Astrocyte (in vitro differentiated cells and primary cell): ENCODE measurements at regions not wholly inside any gene's neighbourhood (a gene's known extent, or its start where the extent isn't known, plus 50 kb on each side); places are given as distances from the start of the nearest gene placed in this dataset.

Experiments
- DNase-seq: peaks from one replicate; pipeline ENCODE4 v3.0.0-alpha.2; 2010; ENCODE audit warnings: low read depth
- FAIRE-seq: peaks from 2 replicates; lab custom pipeline; 2011; peaks lifted over from hg19 to GRCh38; lab: Jason Lieb, UNC
- H2AFZ ChIP-seq: 2 replicates; pipeline ENCODE4 v1.6.0; 2012; ENCODE audit warnings: low read depth, low read length, inconsistent platforms
- H3K27ac ChIP-seq: 2 replicates; pipeline ENCODE4 v1.5.1; 2011; ENCODE audit warnings: low read depth, low read length, inconsistent platforms
- H3K27me3 ChIP-seq: 2 replicates; pipeline ENCODE4 v1.6.0; 2011; ENCODE audit warnings: low read length, inconsistent platforms; ENCODE audit not compliant: insufficient read depth
- H3K36me3 ChIP-seq: 2 replicates; pipeline ENCODE4 v1.5.1; 2011; ENCODE audit warnings: low read length, inconsistent platforms; ENCODE audit not compliant: insufficient read depth
- H3K4me1 ChIP-seq: 2 replicates; pipeline ENCODE4 v1.5.1; 2011; ENCODE audit warnings: low read length, inconsistent platforms; ENCODE audit not compliant: insufficient read depth
- H3K4me2 ChIP-seq: 2 replicates; pipeline ENCODE4 v1.6.0; 2012; ENCODE audit warnings: low read length, inconsistent platforms
- H3K4me3 ChIP-seq: 2 replicates; pipeline ENCODE4 v1.5.1; 2011; ENCODE audit warnings: low read depth, mild to moderate bottlenecking, low read length, inconsistent platforms; ENCODE audit not compliant: insufficient read depth
- H3K79me2 ChIP-seq: 2 replicates; pipeline ENCODE4 v1.6.0; 2012; ENCODE audit warnings: mild to moderate bottlenecking, low read length, inconsistent platforms; ENCODE audit not compliant: insufficient read depth
- H3K9ac ChIP-seq: 2 replicates; pipeline ENCODE4 v1.6.0; 2012; ENCODE audit warnings: mild to moderate bottlenecking, low read length, inconsistent platforms
- H3K9me3 ChIP-seq: 2 replicates; pipeline ENCODE4 v1.5.1; 2012; ENCODE audit warnings: low read depth, mild to moderate bottlenecking, low read length, inconsistent platforms; ENCODE audit not compliant: insufficient read depth
- H4K20me1 ChIP-seq: 2 replicates; pipeline ENCODE4 v1.6.0; 2012; ENCODE audit warnings: low read length, inconsistent platforms; ENCODE audit not compliant: insufficient read depth
- H3K27ac Mint-ChIP-seq: one replicate; pipeline ENCODE4 v1.8.0; 2021; ENCODE audit warnings: mild to moderate bottlenecking, mixed read lengths; ENCODE audit not compliant: unreplicated experiment
- H3K27me3 Mint-ChIP-seq: one replicate; pipeline ENCODE4 v1.8.0; 2021; ENCODE audit warnings: low read depth, mixed read lengths; ENCODE audit not compliant: unreplicated experiment
- H3K36me3 Mint-ChIP-seq: one replicate; pipeline ENCODE4 v1.8.0; 2021; ENCODE audit warnings: low read depth, mixed read lengths; ENCODE audit not compliant: unreplicated experiment
- H3K4me1 Mint-ChIP-seq: one replicate; pipeline ENCODE4 v1.8.0; 2021; ENCODE audit warnings: low read depth, mixed read lengths; ENCODE audit not compliant: unreplicated experiment
- H3K4me3 Mint-ChIP-seq: one replicate; pipeline ENCODE4 v1.8.0; 2021; ENCODE audit warnings: mild to moderate bottlenecking, moderate library complexity, mixed read lengths; ENCODE audit not compliant: unreplicated experiment
- H3K9me3 Mint-ChIP-seq: one replicate; pipeline ENCODE4 v1.8.0; 2021; ENCODE audit warnings: mild to moderate bottlenecking, mixed read lengths; ENCODE audit not compliant: unreplicated experiment
- EZH2 ChIP-seq: IDR thresholded peaks from 2 replicates; pipeline ENCODE4 v1.6.1; 2012; ENCODE audit warnings: mild to moderate bottlenecking, low read length, inconsistent platforms; ENCODE audit not compliant: insufficient read depth
- TF ChIP-seq, protein P1 (sequence below): IDR thresholded peaks from 2 replicates; pipeline ENCODE4 v1.5.1; 2011; ENCODE audit warnings: low read depth, mild to moderate bottlenecking, inconsistent platforms, low read length, moderate library complexity; ENCODE audit not compliant: insufficient read depth

DNA sequence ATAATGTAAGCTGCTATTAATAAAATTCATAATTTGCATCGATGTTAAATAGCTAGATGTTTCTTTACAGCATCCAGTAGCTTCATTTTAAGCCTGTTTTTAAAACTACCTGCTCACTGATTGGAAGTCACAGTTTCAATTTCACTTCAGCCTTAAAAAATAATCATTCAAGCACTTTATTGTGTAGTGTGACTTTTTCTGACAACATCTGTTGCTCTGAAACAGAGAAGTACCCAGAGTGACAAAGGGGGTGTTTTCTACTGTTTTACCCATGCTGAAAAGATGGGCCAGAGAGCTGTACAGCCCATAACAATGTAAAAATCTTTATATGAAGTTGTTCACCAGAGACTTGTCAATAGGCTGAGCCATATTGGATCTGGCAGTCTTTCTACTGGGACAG, 437.2 kb downstream of the MDFIC start:
- FAIRE-seq = no peak
- no peaks in the 10 kb centered on the region for H3K36me3 ChIP-seq
- Mint-ChIP-seq H3K4me1 (no peaks in the 10 kb centered on the region), H3K27ac (no peak overlapping the region), H3K4me3 (no peak overlapping the region), H3K27me3 (no peaks in the 10 kb centered on the region), H3K9me3 (no peaks in the 10 kb centered on the region), H3K36me3 (no peaks in the 10 kb centered on the region)
- TF ChIP-seq, protein P1, sequence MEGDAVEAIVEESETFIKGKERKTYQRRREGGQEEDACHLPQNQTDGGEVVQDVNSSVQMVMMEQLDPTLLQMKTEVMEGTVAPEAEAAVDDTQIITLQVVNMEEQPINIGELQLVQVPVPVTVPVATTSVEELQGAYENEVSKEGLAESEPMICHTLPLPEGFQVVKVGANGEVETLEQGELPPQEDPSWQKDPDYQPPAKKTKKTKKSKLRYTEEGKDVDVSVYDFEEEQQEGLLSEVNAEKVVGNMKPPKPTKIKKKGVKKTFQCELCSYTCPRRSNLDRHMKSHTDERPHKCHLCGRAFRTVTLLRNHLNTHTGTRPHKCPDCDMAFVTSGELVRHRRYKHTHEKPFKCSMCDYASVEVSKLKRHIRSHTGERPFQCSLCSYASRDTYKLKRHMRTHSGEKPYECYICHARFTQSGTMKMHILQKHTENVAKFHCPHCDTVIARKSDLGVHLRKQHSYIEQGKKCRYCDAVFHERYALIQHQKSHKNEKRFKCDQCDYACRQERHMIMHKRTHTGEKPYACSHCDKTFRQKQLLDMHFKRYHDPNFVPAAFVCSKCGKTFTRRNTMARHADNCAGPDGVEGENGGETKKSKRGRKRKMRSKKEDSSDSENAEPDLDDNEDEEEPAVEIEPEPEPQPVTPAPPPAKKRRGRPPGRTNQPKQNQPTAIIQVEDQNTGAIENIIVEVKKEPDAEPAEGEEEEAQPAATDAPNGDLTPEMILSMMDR = no peak
- H4K20me1 ChIP-seq = no peaks in the 10 kb centered on the region
- H3K4me1 ChIP-seq = no peaks in the 10 kb centered on the region
- H3K4me3 ChIP-seq = no peak overlapping the region
- no peak for DNase-seq
- H3K27me3 ChIP-seq = no peaks in the 10 kb centered on the region
- H3K9ac ChIP-seq = no peak overlapping the region
- no peak overlapping the region for H3K4me2 ChIP-seq
- H3K79me2 ChIP-seq = no peaks in the 10 kb centered on the region
- H3K27ac ChIP-seq = no peak overlapping the region
- H3K9me3 ChIP-seq = no peaks in the 10 kb centered on the region
- no peak overlapping the region for H2AFZ ChIP-seq

DNA sequence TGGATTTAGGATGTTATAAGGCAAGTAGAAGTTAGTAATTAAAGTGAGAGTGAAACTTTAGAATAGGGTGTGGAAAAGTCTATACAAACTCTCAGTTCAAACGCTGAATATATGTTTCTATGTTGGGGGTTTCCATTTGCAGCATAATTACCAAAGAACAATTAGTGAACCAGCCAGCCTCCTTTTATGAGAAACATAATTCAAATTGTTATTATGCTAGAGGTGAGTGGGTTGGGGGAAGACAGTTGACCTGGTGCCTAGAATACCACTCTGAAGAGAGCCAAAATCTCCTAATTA, 435.8 kb downstream of the MDFIC start:
- Histone ChIP-seq H3K9ac (no peak overlapping the region), H3K4me2 (no peak overlapping the region), H3K79me2 (no peaks in the 10 kb centered on the region), H2AFZ (no peak overlapping the region), H3K4me3 (no peak overlapping the region), H3K27me3 (no peaks in the 10 kb centered on the region), H3K9me3 (no peaks in the 10 kb centered on the region), H3K4me1 (no peaks in the 10 kb centered on the region), H3K36me3 (no peaks in the 10 kb centered on the region), H4K20me1 (no peaks in the 10 kb centered on the region), H3K27ac (no peak overlapping the region)
- Mint-ChIP-seq H3K27me3 (no peaks in the 10 kb centered on the region), H3K27ac (no peak overlapping the region), H3K9me3 (no peaks in the 10 kb centered on the region), H3K4me1 (no peaks in the 10 kb centered on the region), H3K36me3 (no peaks in the 10 kb centered on the region), H3K4me3 (no peak overlapping the region)
- FAIRE-seq (no peak), DNase-seq (no peak)
- TF ChIP-seq EZH2 = no peak
- TF ChIP-seq, protein P1 = no peak

DNA sequence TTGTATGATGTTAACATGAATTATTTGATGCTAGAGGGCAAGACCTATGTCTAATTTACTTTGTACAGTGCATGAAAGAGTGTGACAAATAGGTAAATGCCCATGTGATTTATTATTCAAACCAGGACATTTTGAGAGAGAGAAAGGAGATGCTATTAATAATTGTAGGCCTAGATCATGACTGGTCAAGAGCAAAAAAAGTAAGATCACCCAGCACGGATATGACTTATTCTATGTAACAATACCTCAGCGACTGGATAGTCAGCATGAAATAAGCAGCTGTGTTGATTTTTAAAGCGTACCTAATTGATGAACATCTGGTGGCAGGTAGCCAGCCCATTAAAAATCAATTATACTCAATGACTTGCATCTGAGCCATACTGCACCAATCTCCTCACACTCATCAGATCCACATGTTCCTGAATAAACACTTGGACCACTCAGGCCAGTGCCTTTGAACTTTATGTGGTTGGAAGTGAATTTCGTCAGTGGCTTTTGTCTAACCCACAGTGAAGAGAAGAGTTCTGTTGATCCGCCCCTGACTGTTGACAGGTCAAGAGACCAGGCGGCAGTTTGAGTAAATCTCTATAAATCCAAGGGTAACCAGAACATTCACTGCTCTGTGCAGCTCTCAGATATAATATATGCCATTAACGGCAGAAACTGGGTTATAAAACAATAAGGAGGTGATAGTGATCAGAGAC, 435.3 kb downstream of the MDFIC start:
- Histone ChIP-seq H3K4me1 (no peaks in the 10 kb centered on the region), H3K27ac (peak overlapping the region; percentile 22), H2AFZ (no peak overlapping the region), H3K36me3 (no peaks in the 10 kb centered on the region), H3K9me3 (no peaks in the 10 kb centered on the region), H3K9ac (no peak overlapping the region), H3K4me3 (no peak overlapping the region), H3K4me2 (no peak overlapping the region), H3K27me3 (no peaks in the 10 kb centered on the region), H4K20me1 (no peaks in the 10 kb centered on the region), H3K79me2 (no peaks in the 10 kb centered on the region)
- DNase-seq (peak; percentile 64), FAIRE-seq (no peak)
- Mint-ChIP-seq H3K27ac (no peak overlapping the region), H3K4me1 (no peaks in the 10 kb centered on the region), H3K36me3 (no peaks in the 10 kb centered on the region), H3K9me3 (no peaks in the 10 kb centered on the region), H3K27me3 (no peaks in the 10 kb centered on the region), H3K4me3 (no peak overlapping the region)
- no peak for TF ChIP-seq EZH2
- TF ChIP-seq, protein P1 = no peak
